H7 (cell line): ENCODE measurements at regions not wholly inside any gene's neighbourhood (a gene's known extent, or its start where the extent isn't known, plus 50 kb on each side); places are given as distances from the start of the nearest gene placed in this dataset.
"Not testable (repeated sequence)": the region's sequence is repeated elsewhere in the genome, so short reads cannot be mapped to it uniquely, and the experiment has no call there.

Experiments
- DNase-seq: peaks from one replicate; pipeline ENCODE4 v3.0.0; 2012
- H3K27me3 ChIP-seq: 2 replicates; pipeline ENCODE4 v1.6.0; 2011; ENCODE audit warnings: mild to moderate bottlenecking, low read length; ENCODE audit not compliant: control insufficient read depth, insufficient read depth
- H3K36me3 ChIP-seq: replicated peaks from 2 replicates; pipeline ENCODE4 v1.5.1; 2011; ENCODE audit warnings: low read length; ENCODE audit not compliant: control insufficient read depth, insufficient read depth
- H3K4me3 ChIP-seq: 2 replicates; pipeline ENCODE4 v1.5.1; 2011; ENCODE audit warnings: low read depth, mild to moderate bottlenecking, control low read depth, low read length, moderate library complexity; ENCODE audit not compliant: insufficient read depth

DNA sequence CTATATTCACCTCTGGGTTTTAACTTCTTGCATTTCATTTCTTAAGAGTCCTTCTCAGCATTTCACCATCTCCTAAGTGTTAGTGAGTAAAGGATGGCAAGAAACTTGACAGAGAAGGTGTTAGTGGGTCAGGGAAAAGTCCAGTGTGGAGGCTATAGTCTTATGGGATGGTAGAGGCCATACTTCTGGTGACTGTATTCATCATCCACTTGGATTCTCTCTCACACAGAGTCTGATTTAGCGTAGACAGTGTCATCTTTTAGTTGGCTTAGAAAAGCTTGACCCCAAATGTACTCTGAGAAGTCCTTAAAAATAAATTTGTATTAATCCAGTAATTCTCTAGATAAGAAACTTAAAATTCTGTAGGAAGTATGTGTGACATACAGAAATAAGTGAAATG, 232.4 kb upstream of the FBXO33 start:
- no peak for DNase-seq
- H3K27me3 ChIP-seq = no peaks in the 10 kb centered on the region
- no peak overlapping the region for H3K4me3 ChIP-seq
- no peaks in the 10 kb centered on the region for H3K36me3 ChIP-seq

DNA sequence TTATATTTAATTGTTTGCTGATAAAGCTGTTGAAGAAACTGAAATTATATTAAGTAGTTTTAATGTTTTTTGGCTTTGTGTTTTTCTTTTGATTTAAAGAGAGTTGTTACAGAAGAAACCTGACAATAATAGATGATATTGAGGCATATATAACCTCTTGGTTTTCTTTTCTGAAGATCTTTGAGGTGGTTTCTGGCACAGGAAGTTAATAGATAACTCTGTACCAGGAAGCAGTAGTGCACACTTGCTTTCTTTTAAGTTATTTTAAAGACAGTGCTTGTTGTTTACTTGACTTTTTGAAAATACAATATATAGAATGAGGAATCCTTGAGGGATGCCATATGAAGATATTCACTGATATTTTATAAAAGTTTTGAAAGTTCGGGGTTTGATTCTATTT, 209.0 kb upstream of the FBXO33 start:
- no peaks in the 10 kb centered on the region for H3K36me3 ChIP-seq
- H3K27me3 ChIP-seq = no peaks in the 10 kb centered on the region
- DNase-seq = no peak
- no peak overlapping the region for H3K4me3 ChIP-seq

DNA sequence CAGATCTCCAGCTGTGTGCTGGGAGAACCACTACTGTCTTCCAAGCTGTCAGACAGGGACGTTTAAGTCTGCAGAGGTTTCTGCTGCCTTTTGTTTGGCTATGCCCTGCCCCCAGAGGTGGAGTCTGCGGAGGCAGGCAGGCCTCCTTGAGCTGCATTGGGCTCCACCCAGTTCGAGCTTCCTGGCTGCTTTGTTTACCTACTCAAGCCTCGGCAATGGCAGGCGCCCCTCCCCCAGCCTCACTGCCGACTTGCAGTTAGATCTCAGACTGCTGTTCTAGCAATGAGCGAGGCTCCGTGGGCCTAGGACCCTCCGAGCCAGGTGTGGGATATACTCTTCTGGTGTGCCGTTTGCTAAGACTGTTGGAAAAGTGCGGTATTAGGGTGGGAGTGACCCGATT, 206.8 kb upstream of the FBXO33 start:
- H3K36me3 ChIP-seq, H3K27me3 ChIP-seq, H3K4me3 ChIP-seq, DNase-seq: not testable (repeated sequence)

DNA sequence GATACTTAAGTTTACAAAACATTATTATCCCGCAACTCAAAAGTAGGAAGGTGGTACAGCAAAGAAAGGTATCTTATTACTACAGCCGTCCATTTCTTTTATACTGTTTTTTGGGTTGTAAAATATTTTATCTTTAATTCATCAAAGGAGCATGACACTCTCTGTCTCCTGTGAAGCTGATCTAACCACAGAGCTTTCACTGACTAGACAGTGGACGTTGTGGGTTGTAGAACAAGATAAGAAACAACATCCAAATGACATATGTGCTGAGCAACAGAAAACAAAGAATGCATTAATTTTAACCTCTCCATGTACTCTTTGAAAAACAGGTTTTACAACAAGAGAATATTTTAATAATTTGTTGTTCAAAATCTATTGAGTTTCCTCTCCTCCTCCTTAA, 195.9 kb upstream of the FBXO33 start:
- Histone ChIP-seq H3K4me3 (no peak overlapping the region), H3K27me3 (no peaks in the 10 kb centered on the region), H3K36me3 (no peaks in the 10 kb centered on the region)
- DNase-seq = no peak

DNA sequence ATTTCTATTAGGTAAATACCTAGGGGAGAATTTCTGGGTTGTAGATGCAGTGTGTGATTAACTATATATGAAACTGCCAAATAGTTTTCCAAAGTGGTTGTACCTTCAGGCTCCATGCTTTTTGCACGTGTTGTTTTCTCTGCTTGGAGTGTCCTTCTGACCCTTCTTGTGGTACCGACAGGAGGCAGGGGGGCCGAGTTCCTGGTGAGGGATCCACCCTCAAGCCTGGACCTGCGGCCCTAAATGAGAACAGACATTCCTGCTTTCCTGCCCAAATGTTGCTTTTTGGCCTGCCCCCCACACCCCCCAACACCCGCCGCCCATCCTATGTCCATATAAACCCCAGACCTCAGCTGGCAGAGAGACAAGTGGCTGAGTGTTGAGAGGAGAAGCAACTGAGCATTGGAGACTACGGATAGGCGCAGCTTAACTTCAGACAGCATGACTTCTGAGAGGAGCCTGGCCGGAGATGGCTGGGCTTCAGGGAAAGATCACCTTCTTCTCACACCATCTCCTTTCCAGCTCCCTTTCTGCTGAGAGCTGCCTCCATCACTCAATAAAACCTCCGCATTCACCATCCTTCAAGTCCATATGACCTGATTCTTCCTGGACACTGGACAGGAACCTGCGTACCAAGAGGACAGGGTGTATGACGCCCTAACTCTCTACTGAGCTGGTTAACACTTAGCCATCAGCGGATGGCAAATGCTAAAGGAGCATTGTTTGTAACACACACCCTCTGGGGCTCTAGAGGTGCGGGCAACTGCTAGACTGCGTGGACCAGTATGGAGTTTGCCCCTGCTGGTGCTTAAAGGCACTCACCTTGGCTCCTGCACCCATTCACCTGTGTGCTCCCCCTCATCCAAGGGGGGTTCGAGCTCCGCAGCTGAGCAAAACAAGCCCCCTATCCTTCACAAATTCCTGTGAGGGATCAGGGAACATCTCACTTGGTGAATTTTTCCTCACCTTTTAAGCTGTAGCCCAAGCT, 194.7 kb upstream of the FBXO33 start:
- DNase-seq = no peak
- no peaks in the 10 kb centered on the region for H3K27me3 ChIP-seq
- H3K4me3 ChIP-seq = no peak overlapping the region
- H3K36me3 ChIP-seq = no peaks in the 10 kb centered on the region

DNA sequence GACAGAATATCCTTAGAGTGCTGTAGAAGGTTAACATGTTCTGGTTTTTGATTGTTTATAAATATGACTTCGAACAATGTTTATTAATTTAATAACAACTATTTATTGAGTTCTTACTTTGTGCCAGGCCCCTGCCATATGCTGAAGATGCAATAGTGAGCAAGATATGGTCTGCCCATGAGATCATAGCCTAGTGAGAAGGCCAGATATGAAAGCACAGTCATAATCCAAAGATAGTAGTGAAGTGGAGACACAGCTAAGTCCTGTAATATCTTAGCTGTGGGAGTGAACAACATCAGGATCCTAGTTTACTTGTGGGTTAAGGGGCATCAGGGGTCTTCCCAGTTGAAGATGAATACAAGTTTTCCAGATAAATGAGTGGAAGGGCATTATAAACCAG, 189.4 kb upstream of the FBXO33 start:
- H3K27me3 ChIP-seq = no peaks in the 10 kb centered on the region
- no peaks in the 10 kb centered on the region for H3K36me3 ChIP-seq
- no peak for DNase-seq
- no peak overlapping the region for H3K4me3 ChIP-seq

DNA sequence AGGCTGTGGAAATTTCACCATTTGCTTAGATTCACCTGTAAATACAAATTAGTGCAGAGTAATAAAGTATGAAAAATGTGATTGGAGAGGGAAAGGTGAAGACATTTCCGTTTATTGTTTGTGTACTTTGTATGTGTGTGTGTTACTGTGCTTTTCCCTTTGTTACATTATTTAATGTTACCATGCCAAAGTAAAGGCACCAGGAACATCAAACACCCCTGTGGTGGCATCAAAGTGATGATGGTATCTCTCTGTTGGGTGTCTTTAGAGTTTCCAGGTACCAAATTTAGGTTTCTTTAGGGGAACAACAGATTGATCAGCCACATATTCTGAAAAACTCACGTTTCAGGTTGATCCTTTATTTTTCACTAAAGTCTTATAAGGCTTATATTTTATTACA, 189.0 kb upstream of the FBXO33 start:
- Histone ChIP-seq H3K27me3 (no peaks in the 10 kb centered on the region), H3K36me3 (no peaks in the 10 kb centered on the region), H3K4me3 (no peak overlapping the region)
- DNase-seq = no peak

DNA sequence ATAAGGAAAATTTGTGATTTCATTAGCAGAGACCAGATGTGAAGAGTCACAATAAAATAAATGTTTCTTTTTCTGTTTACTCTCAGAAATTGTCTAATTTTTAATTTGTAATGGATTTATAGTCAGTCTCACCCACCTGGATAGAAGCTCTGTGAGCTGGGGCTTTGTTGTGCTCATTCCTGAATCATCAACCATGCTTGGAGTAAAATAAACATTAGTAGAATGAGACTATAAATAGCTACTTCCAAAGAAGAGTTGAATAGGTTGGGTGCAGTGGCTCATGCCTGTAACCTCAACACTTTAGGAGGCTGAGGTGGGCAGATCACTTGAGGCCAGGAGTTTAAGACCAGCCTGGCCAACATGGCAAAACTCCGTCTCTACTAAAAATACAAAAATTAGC, 185.3 kb upstream of the FBXO33 start:
- DNase-seq = no peak
- H3K27me3 ChIP-seq = no peaks in the 10 kb centered on the region
- no peaks in the 10 kb centered on the region for H3K36me3 ChIP-seq
- no peak overlapping the region for H3K4me3 ChIP-seq

DNA sequence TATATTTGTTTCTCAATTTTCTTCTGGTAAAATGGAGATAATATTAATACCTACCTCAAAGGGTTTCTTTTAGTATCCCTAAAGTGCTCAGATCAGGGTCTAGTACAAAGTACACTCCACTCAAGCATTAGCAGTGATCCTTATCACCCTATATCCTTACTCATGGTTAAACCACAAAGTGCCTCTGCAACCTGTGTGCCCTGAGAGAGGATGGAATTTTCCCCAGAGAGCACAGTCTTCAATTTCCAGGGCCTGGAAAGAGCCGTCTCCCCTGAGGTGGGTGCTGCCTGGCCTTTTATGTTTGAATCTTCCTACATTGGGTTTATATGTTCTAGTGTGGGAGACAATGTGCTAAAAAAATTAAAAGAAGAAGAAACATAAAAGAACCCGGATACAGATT, 183.1 kb upstream of the FBXO33 start:
- H3K36me3 ChIP-seq = no peaks in the 10 kb centered on the region
- no peak overlapping the region for H3K4me3 ChIP-seq
- DNase-seq = no peak
- H3K27me3 ChIP-seq = no peaks in the 10 kb centered on the region

DNA sequence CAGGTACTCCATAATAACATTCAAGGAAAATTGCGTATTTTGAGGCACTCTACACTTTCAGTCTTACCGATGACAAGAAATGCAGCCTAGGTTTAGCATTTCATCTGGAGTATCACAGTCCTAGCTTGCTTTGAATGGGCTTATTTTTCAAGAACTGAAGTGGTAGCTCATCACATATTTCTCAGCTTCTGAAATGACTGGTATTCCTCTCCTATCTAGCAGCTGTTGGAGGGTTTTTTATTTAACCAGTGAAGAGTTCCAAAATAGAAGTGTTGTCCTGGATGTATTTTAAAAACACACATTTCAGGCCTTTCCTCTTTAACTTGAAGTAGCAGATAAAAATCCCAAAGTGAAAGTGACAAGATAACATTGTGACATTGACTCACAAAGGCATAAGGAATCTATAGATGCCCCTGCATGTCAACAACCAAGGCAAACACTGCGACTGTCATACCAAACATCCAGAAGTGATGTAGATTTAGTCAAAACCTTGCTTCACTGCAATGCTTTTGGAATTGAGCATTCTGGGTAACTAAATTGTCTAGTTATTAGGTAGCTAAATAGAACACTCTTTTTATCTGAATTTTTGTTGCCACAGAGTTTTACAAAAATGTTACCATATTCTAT, 182.2 kb upstream of the FBXO33 start:
- DNase-seq = no peak
- Histone ChIP-seq H3K36me3 (no peaks in the 10 kb centered on the region), H3K4me3 (no peak overlapping the region), H3K27me3 (no peaks in the 10 kb centered on the region)

DNA sequence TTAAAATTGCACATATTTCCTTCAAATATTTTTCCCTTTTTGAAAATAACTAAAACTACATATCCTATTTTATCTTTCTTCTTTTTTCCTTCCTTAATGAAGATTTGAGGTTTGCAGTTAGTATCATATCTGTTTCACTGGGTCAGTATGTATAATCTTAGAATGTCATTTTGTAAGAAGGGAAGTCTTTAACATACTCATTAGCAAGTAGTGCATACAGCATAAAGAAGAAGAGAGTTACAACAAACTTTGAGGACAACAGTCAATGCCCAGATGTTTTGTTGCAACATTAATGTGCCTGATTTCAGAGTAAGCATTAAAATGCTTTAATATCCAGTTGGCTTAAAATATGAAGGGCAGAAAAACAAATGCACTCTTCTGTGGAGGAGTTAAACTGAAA, 176.9 kb upstream of the FBXO33 start:
- no peaks in the 10 kb centered on the region for H3K36me3 ChIP-seq
- H3K27me3 ChIP-seq = no peaks in the 10 kb centered on the region
- DNase-seq = no peak
- no peak overlapping the region for H3K4me3 ChIP-seq

DNA sequence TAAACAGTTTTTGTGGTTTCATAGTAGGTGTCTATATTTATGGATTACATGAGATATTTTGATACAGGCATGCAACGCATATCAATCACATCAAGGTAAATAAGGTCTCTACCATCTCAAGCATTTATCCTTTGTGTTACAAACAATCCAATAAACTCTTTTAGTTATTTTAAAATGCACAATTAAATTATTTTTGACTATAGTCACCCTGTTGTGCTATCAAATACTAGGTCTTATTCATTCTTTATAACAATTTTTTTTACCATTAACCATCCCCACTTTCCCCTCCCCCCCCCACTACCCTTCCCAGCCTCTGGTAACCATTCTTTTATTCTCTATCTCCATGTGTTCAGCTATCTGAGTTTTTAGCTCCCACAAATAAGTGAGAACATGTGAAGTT, 175.7 kb upstream of the FBXO33 start:
- Histone ChIP-seq H3K27me3 (no peaks in the 10 kb centered on the region), H3K4me3 (no peak overlapping the region), H3K36me3 (no peaks in the 10 kb centered on the region)
- no peak for DNase-seq

DNA sequence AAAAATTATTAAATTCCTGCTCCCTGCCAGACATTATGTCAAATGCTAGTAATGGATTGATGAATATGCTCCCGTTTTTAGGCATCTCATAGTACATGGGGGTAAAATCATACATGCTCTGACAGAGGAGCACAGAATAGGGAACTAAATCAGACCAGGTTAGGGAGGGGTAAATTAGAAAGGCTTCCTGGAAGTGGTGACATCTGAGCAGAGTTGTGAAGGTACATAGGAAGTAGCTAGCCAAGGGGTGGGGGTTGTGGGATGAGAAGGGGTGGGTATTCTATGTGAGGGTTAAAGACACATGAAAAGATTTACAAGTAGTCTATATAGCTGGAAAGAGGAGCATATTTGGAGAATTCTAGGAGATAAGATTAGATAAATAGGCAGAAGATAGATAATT, 171.7 kb upstream of the FBXO33 start:
- Histone ChIP-seq H3K4me3 (no peak overlapping the region), H3K27me3 (no peaks in the 10 kb centered on the region), H3K36me3 (no peaks in the 10 kb centered on the region)
- no peak for DNase-seq

DNA sequence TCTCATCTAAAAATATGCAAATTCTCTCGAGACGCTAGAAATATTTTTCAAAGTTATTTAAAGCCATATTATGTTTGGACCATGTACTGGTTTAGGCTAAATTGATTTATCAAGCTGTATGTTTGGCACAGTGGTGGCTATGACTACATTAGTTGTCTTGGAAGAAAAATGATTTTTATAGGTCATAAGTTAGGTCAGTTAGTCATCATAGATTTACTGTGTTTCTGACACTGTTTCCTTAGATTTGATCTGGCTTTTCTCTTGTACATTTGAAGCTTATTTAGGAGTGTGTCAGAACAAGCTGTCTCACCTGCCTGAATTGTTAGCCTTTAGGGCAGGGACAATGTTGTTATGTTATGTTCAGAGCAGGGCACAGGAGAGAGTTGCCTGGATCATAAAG, 161.1 kb upstream of the FBXO33 start:
- no peak for DNase-seq
- no peaks in the 10 kb centered on the region for H3K27me3 ChIP-seq
- no peak overlapping the region for H3K4me3 ChIP-seq
- no peaks in the 10 kb centered on the region for H3K36me3 ChIP-seq

DNA sequence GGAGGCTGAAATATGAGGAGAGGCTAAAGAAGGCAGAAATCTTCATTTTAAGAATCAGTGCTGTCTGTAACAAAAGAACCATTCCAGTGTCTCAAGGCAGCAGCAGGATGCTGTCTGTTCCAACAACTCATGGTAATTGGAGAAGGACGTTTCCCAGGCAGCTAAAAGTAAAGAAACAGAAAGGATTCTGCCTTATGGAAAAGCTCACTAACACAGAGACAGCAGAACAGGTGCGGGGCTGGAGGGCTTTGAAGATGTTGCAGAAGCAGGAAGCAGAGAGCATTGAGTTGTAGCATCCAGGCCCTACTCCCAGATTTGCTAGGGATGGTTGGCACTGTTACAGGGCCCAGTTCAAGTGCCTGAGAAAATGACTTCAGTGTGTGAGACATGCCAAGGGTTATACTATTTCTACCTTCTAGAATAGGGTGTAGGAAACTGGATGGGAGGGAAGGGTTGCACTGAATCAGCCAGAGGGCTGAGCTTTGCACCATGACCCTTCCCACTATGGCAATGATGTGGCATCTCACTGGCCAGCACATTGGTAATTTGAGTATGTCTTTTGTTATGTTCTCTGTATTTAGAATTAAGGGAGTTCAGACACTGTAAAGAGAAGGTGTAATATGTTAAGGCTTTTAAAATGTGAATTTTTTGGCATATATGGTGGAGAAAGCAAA, 160.0 kb upstream of the FBXO33 start:
- Histone ChIP-seq H3K27me3 (no peaks in the 10 kb centered on the region), H3K4me3 (no peak overlapping the region), H3K36me3 (no peaks in the 10 kb centered on the region)
- DNase-seq = no peak
